ENCODE measurements at regions not wholly inside any gene's neighbourhood (a gene's known extent, or its start where the extent isn't known, plus 50 kb on each side); places are given as distances from the start of the nearest gene placed in this dataset.
A peak's percentile ranks its signal among the peaks of the same experiment; 100 is the strongest.

DNA sequence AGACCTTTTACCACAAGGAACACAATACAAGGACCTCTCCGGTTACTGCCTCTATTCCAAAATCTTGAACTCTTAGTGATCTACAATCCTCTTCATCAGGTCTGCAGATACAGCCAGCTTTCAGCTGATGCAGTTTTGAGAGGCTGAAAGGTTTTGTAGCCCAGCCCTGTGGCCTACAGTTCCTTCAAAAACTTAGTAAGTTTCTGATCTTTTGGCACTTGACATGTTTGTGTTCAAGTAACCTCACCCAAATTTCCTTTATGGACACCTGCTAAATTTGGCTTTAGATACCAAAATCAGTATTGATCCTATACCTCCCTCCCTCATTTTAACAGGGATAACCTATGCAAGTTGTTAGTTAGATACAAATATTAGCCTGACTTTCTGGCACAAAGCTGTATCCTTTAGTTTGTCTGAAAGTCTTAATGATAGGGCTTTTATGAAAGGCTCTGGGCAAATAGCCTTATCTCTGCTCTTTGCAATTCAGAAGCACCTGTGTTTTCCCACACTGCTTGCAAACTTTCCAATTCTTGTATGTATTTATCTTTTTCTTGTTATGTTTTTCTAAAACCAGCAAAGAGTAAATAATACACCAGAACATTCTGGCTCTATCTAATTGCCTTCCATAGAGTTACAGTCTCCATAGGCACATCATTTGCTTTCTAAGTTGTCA is 650.5 kb upstream of the KLHL29 start:
- no peak for DNase-seq
- no peak for ATAC-seq
- no peak overlapping the region for H3K4me3 ChIP-seq
- H3K27me3 ChIP-seq, result no peaks in the 10 kb centered on the region
- H3K4me1 ChIP-seq, result no peaks in the 10 kb centered on the region
- intact Hi-C loops (cut with DNase I), result no loop called here
- TF ChIP-seq, protein P1, sequence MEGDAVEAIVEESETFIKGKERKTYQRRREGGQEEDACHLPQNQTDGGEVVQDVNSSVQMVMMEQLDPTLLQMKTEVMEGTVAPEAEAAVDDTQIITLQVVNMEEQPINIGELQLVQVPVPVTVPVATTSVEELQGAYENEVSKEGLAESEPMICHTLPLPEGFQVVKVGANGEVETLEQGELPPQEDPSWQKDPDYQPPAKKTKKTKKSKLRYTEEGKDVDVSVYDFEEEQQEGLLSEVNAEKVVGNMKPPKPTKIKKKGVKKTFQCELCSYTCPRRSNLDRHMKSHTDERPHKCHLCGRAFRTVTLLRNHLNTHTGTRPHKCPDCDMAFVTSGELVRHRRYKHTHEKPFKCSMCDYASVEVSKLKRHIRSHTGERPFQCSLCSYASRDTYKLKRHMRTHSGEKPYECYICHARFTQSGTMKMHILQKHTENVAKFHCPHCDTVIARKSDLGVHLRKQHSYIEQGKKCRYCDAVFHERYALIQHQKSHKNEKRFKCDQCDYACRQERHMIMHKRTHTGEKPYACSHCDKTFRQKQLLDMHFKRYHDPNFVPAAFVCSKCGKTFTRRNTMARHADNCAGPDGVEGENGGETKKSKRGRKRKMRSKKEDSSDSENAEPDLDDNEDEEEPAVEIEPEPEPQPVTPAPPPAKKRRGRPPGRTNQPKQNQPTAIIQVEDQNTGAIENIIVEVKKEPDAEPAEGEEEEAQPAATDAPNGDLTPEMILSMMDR (IDR thresholded peaks at IDR 0.05), result no peak
- no peaks in the 10 kb centered on the region for H3K36me3 ChIP-seq
- no peak overlapping the region for H3K27ac ChIP-seq
- H3K9me3 ChIP-seq, result peaks cover 0 to 8% of the 10 kb centered on the region in 2 donors

DNA sequence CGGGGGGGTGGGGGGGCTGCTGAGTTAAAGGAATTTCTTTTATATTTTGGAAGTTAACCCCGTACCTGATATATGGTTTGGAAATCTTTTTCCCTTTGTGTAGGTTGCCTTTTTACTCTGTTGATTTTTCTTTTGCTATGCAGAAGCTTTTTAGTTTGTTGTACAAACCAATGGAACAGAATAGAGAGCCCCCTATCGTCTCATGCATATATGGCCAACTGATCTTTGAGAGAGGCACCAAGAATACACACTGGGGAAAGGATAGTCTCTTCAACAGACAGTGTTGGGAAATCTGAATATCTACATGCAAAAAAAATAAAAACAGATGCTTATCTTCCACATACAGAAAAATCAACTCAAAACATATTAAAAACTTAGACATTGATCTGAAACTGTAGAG is 647.8 kb upstream of the KLHL29 start:
- Histone ChIP-seq H3K36me3 (no peaks in the 10 kb centered on the region), H3K4me3 (no peak overlapping the region), H3K4me1 (no peaks in the 10 kb centered on the region), H3K27ac (no peak overlapping the region), H3K9me3 (peaks cover 0 to 6% of the 10 kb centered on the region in 2 donors), H3K27me3 (no peaks in the 10 kb centered on the region)
- ATAC-seq (no peak), DNase-seq (peak in 1 of 4 donors; percentile 3)
- intact Hi-C loops (cut with DNase I), result no loop called here
- TF ChIP-seq, protein P1 (IDR thresholded peaks at IDR 0.05), result no peak

DNA sequence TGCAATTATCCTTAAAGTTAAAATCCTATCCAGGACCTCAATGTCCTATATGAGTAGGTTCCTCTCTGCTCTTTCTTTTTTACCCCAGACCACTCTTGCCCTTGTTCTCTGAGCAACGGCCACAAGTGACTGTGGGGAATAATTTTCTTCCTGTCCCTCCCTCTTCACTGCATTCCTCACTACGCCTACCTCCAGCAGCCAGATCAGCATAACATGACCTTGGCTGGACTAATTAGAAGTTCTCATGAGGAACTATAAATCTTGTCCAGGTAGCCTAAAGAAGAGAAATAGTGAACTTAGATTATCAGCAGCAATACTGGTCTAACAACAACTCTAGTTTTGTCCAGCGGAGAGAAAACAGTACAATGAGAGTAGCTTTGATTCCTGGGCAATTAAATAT is 643.8 kb upstream of the KLHL29 start:
- ATAC-seq (no peak), DNase-seq (no peak)
- Histone ChIP-seq H3K4me3 (no peak overlapping the region), H3K27me3 (no peaks in the 10 kb centered on the region), H3K27ac (no peak overlapping the region), H3K4me1 (no peaks in the 10 kb centered on the region), H3K9me3 (no peaks in the 10 kb centered on the region), H3K36me3 (no peaks in the 10 kb centered on the region)
- TF ChIP-seq, protein P1 (IDR thresholded peaks at IDR 0.05), result no peak
- intact Hi-C loops (cut with DNase I), result no loop called here

DNA sequence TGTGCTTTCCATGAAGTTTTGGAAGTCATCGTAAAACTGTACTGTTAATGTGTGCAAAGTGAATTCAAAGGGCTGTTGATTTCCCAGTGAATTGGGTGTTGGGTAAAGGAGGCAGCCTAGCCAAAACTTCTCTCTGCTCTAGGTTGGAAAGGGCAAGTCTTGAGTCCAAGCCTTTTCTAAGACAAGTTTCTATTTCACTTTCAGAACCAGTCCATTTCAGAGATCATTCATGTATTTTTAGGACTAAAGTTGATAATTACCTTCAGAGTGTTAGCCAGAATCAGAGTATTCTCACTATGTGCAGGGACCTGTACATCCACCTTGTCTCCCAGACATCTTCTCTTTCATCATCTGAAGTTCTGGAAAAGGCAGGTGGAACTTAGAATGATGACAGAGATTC is 636.1 kb upstream of the KLHL29 start:
- TF ChIP-seq, protein P1 (IDR thresholded peaks at IDR 0.05), result no peak
- Histone ChIP-seq H3K27ac (no peak overlapping the region), H3K4me1 (no peaks in the 10 kb centered on the region), H3K4me3 (no peak overlapping the region), H3K36me3 (no peaks in the 10 kb centered on the region), H3K9me3 (no peaks in the 10 kb centered on the region), H3K27me3 (no peaks in the 10 kb centered on the region)
- DNase-seq, result no peak
- intact Hi-C loops (cut with DNase I), result no loop called here
- no peak for ATAC-seq

DNA sequence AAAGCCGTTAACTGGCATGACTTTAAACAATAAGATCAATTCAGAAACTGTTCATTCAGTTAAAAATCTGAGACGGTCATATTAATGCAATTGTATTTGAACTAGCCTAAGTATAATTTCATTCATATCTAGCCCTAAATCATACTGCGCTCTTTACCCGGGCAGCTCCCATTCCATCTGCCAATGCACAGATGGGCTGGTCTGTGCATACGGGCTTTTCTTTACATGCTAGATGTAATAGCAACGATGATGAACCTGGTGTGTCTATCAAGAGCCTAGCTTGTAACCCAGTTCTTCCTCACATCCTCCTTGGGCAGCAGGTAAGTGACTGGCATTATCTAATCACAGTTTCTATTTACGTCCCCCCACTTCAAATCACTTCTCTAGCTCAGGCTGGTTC is 631.5 kb upstream of the KLHL29 start:
- Histone ChIP-seq H3K9me3 (no peaks in the 10 kb centered on the region), H3K27ac (no peak overlapping the region), H3K4me3 (no peak overlapping the region), H3K36me3 (no peaks in the 10 kb centered on the region), H3K4me1 (no peaks in the 10 kb centered on the region), H3K27me3 (no peaks in the 10 kb centered on the region)
- DNase-seq (no peak), ATAC-seq (no peak)
- intact Hi-C loops (cut with DNase I), result no loop called here
- TF ChIP-seq, protein P1 (IDR thresholded peaks at IDR 0.05), result no peak
